Iris pigment epithelial cell (primary cell): ENCODE measurements at regions not wholly inside any gene's neighbourhood (a gene's known extent, or its start where the extent isn't known, plus 50 kb on each side); places are given as distances from the start of the nearest gene placed in this dataset.
"Not testable (repeated sequence)": the region's sequence is repeated elsewhere in the genome, so short reads cannot be mapped to it uniquely, and the experiment has no call there.

Experiments
- DNase-seq: peaks from one replicate; pipeline ENCODE4 v3.0.0-alpha.2; 2011; ENCODE audit warnings: low read depth

DNA sequence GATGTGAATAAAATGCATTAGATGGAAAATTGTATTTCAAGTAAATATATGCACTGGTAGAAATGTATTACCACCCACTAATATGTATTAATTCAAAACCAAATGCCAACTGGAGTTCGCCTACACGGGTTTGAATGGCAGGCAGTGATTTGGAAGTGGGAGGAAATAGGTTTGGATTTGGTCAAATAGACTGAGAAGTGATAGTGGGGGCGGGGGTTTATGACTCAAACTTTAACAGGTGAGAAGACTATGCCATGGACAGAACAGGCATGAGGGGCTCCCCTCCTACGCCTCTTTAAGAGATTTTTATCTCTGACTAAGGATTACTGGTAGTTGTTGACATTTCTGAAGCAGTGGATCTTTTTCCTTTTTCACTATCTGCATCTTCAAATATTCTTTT is 677.8 kb downstream of the NTRK3 start:
- DNase-seq = no peak

DNA sequence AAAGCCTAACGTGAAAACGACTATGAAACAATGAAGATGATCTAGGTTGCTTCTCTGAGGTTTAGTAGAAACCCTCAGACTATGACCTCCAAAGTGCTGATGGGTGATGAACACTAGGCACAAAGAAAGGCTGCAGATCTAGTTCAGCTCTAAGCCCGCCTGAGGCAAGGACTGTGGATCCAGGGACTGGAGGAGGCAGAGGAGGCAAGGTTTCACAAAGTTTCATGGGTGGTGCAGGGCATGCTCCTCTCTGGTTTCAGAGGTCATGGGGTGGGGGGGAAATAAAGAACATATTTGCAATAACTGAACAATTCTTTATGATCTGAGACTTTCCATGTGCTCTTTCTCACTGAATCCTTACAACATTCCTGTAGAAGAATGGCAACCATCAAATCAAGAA is 679.2 kb downstream of the NTRK3 start:
- DNase-seq = no peak

GRCh38 chr15:87576486-87577176 is 679.9 kb downstream of the NTRK3 start:
- no peak for DNase-seq

GRCh38 chr15:87575896-87576473 is 680.6 kb downstream of the NTRK3 start:
- no peak for DNase-seq

DNA sequence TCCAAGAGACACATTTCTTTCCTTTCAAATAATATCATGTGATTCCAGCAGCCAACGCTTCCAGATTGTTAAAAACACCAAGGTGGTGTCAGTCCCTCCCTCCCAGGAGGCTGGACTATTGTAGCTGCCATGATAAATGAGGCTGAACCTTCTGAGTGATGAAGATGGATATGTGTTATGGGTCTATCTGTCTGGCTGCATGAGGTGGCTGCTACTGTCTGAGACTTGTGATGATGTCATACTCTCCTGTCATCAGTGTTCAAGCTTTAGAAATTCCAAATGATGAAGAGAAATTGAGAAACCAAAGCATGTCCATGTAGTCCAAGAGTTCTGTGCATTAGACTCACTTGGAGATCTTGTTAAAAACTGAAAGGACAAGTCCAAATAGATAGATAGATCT is 683.0 kb downstream of the NTRK3 start:
- DNase-seq = no peak

- DNase-seq = no peak
Observed at GRCh38 chr15:87573039-87573438, 683.5 kb downstream of the NTRK3 start.

DNA sequence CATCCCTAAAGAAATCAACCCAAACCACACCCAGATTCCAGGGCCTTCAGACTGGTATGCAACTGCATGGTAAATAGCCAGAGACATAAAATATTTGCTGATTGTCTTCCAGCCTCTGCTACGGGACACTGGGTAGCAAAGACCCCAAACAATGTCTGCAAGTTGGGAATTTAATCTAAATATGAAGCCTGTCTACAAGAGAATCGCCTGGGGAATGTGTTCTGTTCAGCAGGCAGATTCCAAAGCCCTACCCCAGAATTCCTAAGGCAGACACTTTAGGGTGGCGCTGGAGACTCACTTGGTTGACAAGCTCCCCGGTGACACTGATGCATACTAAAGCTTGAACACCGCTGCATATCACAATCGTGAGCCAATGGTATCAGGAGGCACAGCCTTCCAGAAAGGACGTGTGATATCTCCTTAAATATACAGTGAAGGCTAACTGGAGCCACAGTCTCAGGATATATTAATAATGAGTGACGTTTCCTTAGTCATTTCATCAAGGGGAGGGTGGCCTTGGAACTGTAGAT is 684.1 kb downstream of the NTRK3 start:
- no peak for DNase-seq

GRCh38 chr15:87570206-87570605 is 686.3 kb downstream of the NTRK3 start:
- no peak for DNase-seq

DNA sequence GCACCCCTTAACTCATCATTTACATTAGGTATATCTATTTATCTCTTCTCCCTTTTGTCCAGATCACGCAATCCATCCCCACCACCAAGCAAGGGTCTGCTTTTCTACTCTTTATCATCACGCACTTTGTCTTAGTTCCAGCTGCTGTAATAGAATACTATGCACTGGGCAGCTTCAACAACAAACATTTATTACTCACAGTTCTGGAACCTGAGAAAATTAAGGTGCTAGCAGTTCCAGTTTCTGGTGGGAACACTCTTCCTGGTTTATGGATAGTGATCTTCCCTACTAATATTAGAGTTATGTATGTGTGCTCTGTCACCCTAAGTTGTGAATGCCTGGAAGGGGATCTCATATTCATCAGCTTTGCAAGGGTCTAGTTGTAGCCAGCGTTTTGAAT is 687.0 kb downstream of the NTRK3 start:
- DNase-seq = no peak

DNA sequence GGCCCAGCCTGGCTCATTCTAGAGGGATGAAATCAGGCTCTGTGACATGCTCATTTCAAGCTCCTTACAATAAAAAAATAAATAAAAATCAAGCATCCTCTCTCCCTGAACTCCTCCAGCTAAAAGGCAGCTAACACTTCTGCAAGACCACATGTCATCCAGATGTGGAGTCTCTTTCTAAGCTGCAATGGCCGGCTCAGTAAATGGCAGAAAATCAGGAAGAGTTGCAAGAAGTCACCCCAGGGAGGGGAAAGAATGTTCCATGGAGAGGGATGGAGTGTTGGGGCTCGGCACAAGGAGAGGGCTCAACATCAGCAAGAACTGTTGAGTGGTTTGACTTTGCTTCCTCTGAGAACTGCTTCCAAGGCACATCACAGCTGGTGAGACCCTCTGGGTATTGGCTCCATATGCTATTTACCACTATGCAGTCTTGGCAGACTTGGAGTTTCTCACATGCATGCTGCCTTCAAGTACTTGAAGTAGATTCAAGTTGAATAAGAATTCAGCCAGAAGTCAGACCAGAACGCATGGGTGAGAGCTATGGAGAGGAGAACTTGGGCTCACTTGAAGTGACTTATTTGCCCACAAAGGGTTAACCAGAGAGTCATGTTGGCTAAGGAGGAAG is 689.0 kb downstream of the NTRK3 start:
- no peak for DNase-seq

DNA sequence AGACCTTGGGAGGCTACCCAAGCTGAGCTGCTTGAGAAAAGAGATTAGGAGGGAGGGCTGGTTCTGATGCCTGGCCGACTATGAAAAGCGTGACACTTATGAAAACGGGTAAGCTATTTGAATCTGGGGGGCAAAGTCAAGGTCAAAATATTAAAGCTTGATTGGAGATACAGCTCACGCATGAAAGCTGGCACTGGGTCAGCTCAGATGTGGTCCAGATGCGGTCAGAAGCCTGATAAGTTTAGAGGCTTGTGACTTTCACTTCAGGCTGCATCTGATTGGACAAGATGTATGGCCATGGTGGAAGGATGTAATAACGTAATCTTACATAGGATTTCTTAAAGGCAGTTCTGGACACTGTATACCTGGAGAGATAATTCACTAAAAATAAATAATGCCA is 690.3 kb downstream of the NTRK3 start:
- no peak for DNase-seq

GRCh38 chr15:87564681-87565080 is 691.9 kb downstream of the NTRK3 start:
- no peak for DNase-seq

DNA sequence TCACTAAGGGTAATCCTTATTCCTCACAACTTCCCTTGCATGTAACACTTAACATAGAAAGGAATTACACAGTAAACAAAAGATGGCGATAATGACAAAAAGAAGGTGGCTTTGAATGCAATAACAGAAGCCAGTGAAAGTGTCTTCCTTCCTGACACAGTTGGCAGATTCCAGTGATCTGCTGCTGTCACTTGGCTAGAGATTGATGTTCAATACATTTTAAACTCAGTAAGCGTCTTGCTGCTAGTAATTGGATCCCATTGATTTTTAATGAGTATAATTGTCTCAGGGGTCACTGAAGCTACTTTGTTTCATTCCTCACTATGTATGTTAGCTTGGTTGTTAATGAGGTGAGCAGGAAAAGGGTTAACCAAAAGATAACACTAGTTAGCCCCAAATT is 692.7 kb downstream of the NTRK3 start:
- no peak for DNase-seq

DNA sequence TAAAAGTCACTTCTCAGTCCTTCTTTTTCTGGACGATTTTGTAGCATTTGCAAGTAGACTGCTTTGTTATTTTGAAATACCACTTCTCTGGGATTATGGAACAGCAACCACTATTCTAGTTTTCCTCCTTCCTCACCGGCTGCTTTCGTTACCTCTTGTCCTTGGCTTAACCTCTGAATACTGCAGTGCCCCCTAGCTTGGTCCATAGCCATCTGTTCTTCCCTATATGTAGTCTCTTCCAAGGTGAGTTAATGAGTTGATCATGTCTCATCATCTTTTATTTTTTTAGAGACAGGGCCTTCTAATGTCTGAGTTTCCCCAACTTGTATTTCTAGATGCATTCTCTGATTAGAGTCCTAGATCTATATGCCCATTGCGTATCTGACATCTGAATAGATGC is 694.3 kb downstream of the NTRK3 start:
- no peak for DNase-seq

DNA sequence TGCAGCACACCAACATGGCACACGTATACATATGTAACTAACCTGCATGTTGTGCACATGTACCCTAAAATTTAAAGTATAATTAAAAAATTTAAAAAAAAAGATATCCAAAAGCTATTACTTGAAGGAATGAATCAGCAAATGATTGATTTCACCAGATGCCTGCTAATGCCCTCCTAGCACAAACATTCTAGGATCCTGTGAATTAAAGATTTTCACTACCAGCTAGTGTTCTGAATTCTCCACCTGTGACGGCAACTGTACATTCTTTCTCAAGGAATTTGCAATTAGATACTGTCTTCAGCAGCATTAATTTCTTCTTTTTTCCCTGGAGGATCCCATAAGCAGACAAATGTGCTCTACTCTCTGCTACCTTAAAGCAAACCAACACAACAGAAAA is 694.9 kb downstream of the NTRK3 start:
- no peak for DNase-seq

DNA sequence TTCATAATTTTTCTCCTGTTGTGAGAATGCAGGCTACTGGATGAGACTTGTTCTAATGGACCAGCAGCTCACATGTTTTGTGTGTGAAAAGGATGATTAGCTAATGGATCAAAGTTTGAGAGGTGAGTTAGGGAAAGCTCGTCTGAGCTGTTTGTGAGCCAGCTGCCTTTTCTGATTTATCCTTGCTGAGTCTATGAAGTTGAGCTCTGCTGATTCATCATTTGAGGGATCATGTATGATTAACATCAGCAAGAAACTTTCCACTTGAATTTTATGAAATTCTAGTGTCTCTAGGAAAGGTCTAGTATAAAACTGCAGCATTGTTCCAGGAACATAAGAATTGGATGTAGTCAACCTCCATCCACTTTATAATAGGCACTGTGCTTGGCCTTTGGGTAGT is 698.7 kb downstream of the NTRK3 start:
- DNase-seq = no peak

GRCh38 chr15:87556886-87557285 is 699.7 kb downstream of the NTRK3 start:
- DNase-seq = no peak

DNA sequence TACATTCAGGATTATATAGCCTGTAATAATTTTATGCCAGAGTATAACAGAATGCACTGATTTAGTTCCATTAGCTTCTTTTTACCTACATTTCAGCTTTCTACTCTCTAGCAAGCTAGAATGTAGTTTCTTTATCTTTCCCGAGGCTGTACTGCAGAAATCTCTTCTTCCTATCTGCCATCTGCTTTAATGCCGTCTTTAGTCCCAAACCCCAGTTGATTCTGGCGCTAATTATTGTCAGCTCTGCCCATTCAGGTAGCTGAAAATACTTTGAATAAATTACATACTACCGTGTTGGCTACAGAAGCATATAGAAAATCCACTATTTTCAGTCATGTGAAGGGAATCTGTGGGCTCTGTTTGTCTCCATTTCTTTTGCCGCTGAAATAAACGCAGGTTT is 706.7 kb downstream of the NTRK3 start:
- DNase-seq = no peak

DNA sequence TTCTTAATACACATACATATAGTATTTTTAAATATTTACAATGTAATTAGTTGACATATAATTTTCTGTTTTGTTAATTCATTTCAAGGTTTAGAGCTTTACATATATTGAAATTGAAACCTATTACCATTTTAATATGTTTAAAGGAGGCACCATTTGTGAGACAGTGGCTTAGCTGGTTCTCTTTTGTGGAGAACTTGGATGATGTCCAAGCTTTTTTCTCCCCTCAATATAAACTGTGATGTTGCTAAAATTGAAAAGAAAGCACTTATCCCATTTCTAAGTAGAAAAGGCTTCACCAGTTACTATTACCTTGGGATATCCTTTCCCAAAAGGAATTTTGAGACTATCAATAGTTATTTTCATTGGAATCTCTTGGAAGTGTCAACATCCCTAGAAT is 707.2 kb downstream of the NTRK3 start:
- no peak for DNase-seq

DNA sequence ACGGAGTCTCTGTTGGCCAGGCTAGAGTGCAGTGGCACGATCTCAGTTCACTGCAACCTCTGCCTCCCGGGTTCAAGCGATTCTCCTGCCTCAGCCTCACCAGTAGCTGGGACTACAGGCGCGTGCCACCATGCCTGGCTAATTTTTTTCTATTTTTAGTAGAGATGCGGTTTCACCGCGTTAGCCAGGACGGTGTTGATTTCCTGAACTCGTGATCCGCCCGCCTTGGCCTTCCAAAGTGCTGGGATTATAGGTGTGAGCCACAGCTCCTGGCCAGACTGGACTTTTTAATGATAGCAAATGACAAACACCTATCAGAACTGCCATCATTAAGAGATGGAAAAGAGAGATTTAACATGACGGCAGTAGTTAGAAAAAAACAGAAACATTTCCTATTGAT is 707.9 kb downstream of the NTRK3 start:
- DNase-seq = not testable (repeated sequence)

DNA sequence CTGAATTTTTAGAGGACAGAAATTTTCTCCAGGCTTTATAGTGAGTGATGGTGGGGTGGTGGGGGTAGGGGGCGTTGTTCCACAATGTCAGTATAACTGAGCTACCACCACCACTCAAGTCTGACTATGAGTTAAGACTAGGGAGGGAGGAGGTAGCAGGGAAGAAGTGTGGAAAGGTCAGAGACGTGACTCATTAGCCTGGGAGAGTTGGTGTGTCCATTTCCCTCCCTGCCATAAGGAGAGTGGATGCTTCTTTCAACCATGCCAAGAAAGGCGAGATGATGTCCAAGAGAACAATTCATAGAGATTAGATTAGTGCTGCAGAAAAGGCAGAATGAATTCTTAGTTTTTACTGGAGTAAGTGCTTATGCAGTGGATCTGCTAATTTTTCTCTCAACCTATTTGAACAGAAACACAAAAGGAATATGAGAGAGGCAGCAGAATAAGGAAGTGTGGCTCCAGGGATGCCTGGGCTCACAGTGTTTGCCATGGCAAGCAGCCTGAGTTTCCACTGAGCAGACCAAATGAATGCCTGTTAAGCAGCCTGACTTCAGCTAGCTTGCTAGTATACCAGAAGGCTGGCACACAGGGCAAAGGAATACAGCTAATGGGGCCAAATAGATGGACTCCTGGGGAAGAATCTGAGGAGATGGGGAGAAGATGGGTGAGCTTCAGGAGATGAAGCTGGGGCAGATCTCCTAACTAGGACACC is 708.9 kb downstream of the NTRK3 start:
- DNase-seq = no peak

DNA sequence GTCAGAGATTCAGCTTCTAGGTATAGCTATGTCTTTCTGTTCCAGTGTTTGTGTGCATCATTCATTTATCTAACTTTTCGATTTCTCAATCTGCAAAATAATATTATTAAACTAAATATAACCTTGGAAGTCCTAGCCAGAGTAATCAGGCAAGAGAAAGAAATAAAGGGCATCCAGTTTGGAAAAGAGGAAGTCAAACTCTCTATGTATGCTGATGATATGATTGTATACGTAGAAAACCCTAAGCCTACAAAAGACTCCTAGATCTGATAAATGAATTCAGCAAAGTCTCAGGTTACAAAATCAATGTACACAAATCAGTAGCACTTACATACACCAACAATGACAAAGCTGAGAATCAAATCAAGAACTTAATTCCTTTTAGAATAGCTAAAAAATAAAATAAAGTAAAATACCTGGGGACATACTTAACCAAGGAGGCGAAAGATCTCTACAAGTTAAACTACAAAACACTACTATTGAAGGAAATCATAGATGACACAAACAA is 718.2 kb downstream of the NTRK3 start:
- no peak for DNase-seq

GRCh38 chr15:87537295-87537694 is 719.2 kb downstream of the NTRK3 start:
- no peak for DNase-seq
